ENCODE measurements at regions not wholly inside any gene's neighbourhood (a gene's known extent, or its start where the extent isn't known, plus 50 kb on each side); places are given as distances from the start of the nearest gene placed in this dataset.
"Not testable (repeated sequence)": the region's sequence is repeated elsewhere in the genome, so short reads cannot be mapped to it uniquely, and the experiment has no call there.

DNA sequence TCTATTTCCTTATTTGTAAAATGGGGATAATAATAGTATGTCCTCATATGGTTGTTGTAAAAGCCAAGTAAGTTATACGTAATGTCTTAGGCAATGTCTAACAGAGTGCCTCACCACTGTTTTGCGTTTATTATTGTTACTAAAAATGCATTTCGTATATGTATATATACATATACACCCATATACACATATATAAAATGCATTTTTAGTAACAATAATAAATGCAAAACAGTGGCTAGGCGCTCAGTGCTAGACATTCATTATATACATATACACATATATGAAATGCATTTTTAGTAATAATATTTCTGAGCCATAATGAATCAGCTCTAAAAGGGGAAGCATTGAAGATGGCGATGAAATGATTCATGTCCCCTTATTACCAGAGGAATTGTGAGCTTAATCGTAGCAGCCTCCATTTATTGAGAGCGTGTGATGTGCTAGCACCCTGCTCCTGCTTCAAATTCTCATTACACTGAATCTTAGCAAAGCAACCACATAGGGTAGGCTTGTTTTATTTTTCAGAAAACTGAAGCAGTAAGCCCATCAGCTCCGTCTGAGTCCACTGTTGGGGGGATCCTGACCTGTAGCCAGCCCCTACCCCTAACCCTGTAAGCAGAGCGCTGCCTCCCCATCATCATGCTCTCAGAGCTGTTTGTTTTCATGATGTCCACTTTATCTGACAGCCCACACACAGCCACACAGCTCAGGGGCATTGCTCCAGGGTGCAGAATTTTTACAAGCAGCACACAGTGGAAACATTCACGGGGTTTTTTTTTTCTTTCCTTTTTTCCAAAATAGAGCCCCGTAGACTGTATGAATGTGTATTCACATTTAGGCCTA, 97.1 kb upstream of the NAV2 start:
- in situ Hi-C loops (cut with HindIII; ENCODE audit: low pct_unique_long_range_greater_than_20kb, low sequenced_read_pairs) (no loop called here), intact Hi-C loops (cut with micrococcal nuclease; ENCODE audit: unreplicated experiment) (no loop called here)
- Histone ChIP-seq H3K4me1 (ENCODE audit: control insufficient read depth, insufficient read depth, low read length) (no peaks in the 10 kb centered on the region), H3K4me3 (ENCODE audit: low read depth in 2 of 2, low read length in 2 of 2) (no peak overlapping the region), H3K9me3 (ENCODE audit: control insufficient read depth, insufficient read depth, low read depth, low read length) (no peaks in the 10 kb centered on the region), H3K27me3 (ENCODE audit: control insufficient read depth, insufficient read depth, low read length) (no peaks in the 10 kb centered on the region; the same call in 1 of the 2 replicates), H3K27ac (ENCODE audit: low read length) (no peak overlapping the region), H3K36me3 (ENCODE audit: control insufficient read depth, insufficient read depth, low read length) (no peaks in the 10 kb centered on the region)
- ATAC-seq (no peak), DNase-seq (ENCODE audit: low read depth, low spot score) (no peak)
- POLR2A ChIA-PET, result no interaction called here
- TF ChIP-seq SIN3A (IDR thresholded peaks at IDR 0.05; ENCODE audit: borderline replicate concordance, insufficient read depth, low read depth, low read length) (no peak), POLR2AphosphoS5 (IDR thresholded peaks at IDR 0.05; ENCODE audit: low read depth, low read length) (no peak), TCF7L2 (IDR thresholded peaks at IDR 0.05; ENCODE audit: low read depth, low read length) (no peak)
- TF ChIP-seq, protein P1, sequence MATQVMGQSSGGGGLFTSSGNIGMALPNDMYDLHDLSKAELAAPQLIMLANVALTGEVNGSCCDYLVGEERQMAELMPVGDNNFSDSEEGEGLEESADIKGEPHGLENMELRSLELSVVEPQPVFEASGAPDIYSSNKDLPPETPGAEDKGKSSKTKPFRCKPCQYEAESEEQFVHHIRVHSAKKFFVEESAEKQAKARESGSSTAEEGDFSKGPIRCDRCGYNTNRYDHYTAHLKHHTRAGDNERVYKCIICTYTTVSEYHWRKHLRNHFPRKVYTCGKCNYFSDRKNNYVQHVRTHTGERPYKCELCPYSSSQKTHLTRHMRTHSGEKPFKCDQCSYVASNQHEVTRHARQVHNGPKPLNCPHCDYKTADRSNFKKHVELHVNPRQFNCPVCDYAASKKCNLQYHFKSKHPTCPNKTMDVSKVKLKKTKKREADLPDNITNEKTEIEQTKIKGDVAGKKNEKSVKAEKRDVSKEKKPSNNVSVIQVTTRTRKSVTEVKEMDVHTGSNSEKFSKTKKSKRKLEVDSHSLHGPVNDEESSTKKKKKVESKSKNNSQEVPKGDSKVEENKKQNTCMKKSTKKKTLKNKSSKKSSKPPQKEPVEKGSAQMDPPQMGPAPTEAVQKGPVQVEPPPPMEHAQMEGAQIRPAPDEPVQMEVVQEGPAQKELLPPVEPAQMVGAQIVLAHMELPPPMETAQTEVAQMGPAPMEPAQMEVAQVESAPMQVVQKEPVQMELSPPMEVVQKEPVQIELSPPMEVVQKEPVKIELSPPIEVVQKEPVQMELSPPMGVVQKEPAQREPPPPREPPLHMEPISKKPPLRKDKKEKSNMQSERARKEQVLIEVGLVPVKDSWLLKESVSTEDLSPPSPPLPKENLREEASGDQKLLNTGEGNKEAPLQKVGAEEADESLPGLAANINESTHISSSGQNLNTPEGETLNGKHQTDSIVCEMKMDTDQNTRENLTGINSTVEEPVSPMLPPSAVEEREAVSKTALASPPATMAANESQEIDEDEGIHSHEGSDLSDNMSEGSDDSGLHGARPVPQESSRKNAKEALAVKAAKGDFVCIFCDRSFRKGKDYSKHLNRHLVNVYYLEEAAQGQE (IDR thresholded peaks at IDR 0.05; ENCODE audit: insufficient read depth in 1 of 2, low read depth in 2 of 2, low read length in 1 of 2), result no peak
- BruUV-seq (replicated peaks), result no TSS peak
- CTCF ChIA-PET, result no interaction called here

DNA sequence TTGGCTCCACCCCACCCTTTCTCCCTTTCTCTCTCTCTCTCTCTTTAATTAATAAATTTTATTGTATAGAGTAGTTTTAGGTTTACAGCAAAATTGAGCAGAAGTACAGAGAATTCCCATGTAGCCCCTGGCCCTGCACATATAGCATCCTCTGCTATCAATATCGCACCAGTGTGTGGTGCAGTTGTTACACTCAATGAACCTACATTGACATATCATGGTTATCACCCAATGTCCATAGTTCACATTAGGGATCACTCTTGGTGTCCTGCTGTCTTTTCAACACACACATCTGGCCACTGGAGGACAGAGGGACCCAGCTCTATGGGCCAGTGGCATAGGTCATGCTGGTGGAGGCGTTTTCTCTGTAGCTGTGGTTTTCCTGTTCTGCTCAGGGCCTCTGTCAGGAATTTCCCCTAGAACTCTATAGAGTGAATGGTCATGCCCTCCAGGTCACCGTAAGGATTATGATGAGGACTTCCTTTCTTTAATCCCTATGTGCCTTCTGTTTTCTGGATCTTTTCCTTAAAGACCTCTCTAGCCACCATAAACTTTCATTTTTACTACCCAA, 98.2 kb upstream of the NAV2 start:
- no peaks in the 10 kb centered on the region for H3K4me1 ChIP-seq (ENCODE audit: control insufficient read depth, insufficient read depth, low read length)
- TF ChIP-seq TCF7L2 (IDR thresholded peaks at IDR 0.05; ENCODE audit: low read depth, low read length) (no peak), SIN3A (IDR thresholded peaks at IDR 0.05; ENCODE audit: borderline replicate concordance, insufficient read depth, low read depth, low read length) (no peak), POLR2AphosphoS5 (IDR thresholded peaks at IDR 0.05; ENCODE audit: low read depth, low read length) (no peak)
- TF ChIP-seq, protein P1 (IDR thresholded peaks at IDR 0.05; ENCODE audit: insufficient read depth in 1 of 2, low read depth in 2 of 2, low read length in 1 of 2), result no peak
- TF ChIP-seq, protein P2, sequence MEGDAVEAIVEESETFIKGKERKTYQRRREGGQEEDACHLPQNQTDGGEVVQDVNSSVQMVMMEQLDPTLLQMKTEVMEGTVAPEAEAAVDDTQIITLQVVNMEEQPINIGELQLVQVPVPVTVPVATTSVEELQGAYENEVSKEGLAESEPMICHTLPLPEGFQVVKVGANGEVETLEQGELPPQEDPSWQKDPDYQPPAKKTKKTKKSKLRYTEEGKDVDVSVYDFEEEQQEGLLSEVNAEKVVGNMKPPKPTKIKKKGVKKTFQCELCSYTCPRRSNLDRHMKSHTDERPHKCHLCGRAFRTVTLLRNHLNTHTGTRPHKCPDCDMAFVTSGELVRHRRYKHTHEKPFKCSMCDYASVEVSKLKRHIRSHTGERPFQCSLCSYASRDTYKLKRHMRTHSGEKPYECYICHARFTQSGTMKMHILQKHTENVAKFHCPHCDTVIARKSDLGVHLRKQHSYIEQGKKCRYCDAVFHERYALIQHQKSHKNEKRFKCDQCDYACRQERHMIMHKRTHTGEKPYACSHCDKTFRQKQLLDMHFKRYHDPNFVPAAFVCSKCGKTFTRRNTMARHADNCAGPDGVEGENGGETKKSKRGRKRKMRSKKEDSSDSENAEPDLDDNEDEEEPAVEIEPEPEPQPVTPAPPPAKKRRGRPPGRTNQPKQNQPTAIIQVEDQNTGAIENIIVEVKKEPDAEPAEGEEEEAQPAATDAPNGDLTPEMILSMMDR (IDR thresholded peaks at IDR 0.05), result no peak
- H3K27ac ChIP-seq (ENCODE audit: low read length), result no peak overlapping the region
- CTCF ChIA-PET, result no interaction called here
- POLR2A ChIA-PET, result no interaction called here
- no peaks in the 10 kb centered on the region for H3K9me3 ChIP-seq (ENCODE audit: control insufficient read depth, insufficient read depth, low read depth, low read length)
- H3K27me3 ChIP-seq (ENCODE audit: control insufficient read depth, insufficient read depth, low read length), result no peaks in the 10 kb centered on the region; the same call in none of the 2 replicates
- ATAC-seq (no peak), DNase-seq (ENCODE audit: low read depth, low spot score) (no peak)
- H3K4me3 ChIP-seq (ENCODE audit: low read depth in 2 of 2, low read length in 2 of 2), result no peak overlapping the region
- no TSS peak for BruUV-seq (replicated peaks)
- in situ Hi-C loops (cut with HindIII; ENCODE audit: low pct_unique_long_range_greater_than_20kb, low sequenced_read_pairs) (no loop called here), intact Hi-C loops (cut with micrococcal nuclease; ENCODE audit: unreplicated experiment) (no loop called here)
- no peaks in the 10 kb centered on the region for H3K36me3 ChIP-seq (ENCODE audit: control insufficient read depth, insufficient read depth, low read length)

DNA sequence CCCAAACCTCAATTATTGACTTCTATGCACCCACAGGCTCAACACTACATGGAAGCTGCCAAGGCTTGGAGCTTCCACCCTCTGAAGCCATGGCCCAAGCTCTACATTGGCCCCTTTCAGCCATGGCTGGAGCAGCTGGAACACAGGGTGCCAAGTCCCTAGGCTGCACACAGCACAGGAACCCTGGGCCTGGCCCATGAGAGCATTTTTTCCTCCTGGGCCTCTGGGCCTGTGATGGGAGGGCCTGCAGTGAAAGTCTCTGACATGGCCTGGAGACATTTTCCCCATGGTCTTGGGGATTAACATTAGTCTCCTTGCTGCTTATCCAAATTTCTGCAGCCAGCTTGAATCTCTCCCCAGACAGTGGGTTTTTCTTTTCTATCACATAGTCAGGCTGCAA, 100.6 kb upstream of the NAV2 start:
- H3K4me1 ChIP-seq (ENCODE audit: control insufficient read depth, insufficient read depth, low read length); H3K4me3 ChIP-seq (ENCODE audit: low read depth in 2 of 2, low read length in 2 of 2); H3K27me3 ChIP-seq (ENCODE audit: control insufficient read depth, insufficient read depth, low read length); in situ Hi-C loops (cut with HindIII; ENCODE audit: low pct_unique_long_range_greater_than_20kb, low sequenced_read_pairs); DNase-seq (ENCODE audit: low read depth, low spot score); CTCF ChIA-PET; BruUV-seq (replicated peaks); H3K9me3 ChIP-seq (ENCODE audit: control insufficient read depth, insufficient read depth, low read depth, low read length); ATAC-seq; intact Hi-C loops (cut with micrococcal nuclease; ENCODE audit: unreplicated experiment); H3K36me3 ChIP-seq (ENCODE audit: control insufficient read depth, insufficient read depth, low read length); H3K27ac ChIP-seq (ENCODE audit: low read length); POLR2A ChIA-PET: not testable (repeated sequence)
